H9 (cell line): ENCODE measurements at regions not wholly inside any gene's neighbourhood (a gene's known extent, or its start where the extent isn't known, plus 50 kb on each side); places are given as distances from the start of the nearest gene placed in this dataset.

Experiments used
- DNase-seq: peaks from one replicate; pipeline ENCODE4 v3.0.0-alpha.2; 2017
- H2AFZ ChIP-seq: one replicate; pipeline ENCODE4 v1.6.1; 2013; ENCODE audit warnings: mild to moderate bottlenecking, low read length, control low read depth, moderate library complexity
- H2AK5ac ChIP-seq: 2 replicates; pipeline ENCODE4 v1.6.1; 2013; ENCODE audit warnings: low read length, control low read depth, mixed read lengths; ENCODE audit not compliant: insufficient read length
- H2BK120ac ChIP-seq: one replicate; pipeline ENCODE4 v1.6.1; 2013; ENCODE audit warnings: low read depth, mild to moderate bottlenecking, low read length, control low read depth, inconsistent platforms; ENCODE audit not compliant: poor library complexity, severe bottlenecking
- H2BK12ac ChIP-seq: 2 replicates; pipeline ENCODE4 v1.6.1; 2013; ENCODE audit warnings: low read length, control low read depth, mixed read lengths, low read depth; ENCODE audit not compliant: insufficient read length
- H2BK15ac ChIP-seq: 2 replicates; pipeline ENCODE4 v1.6.1; 2013; ENCODE audit warnings: low read depth, low read length, control low read depth
- H2BK20ac ChIP-seq: one replicate; pipeline ENCODE4 v1.6.1; 2013; ENCODE audit warnings: low read depth, mild to moderate bottlenecking, low read length, control low read depth, inconsistent platforms; ENCODE audit not compliant: poor library complexity, severe bottlenecking
- H2BK5ac ChIP-seq: 2 replicates; pipeline ENCODE4 v1.6.1; 2013; ENCODE audit warnings: low read length, control low read depth, mixed read lengths; ENCODE audit not compliant: insufficient read length
- H3K14ac ChIP-seq: 2 replicates; pipeline ENCODE4 v1.6.1; 2013; ENCODE audit warnings: low read length, control low read depth; ENCODE audit not compliant: insufficient read depth
- H3K18ac ChIP-seq: 2 replicates; pipeline ENCODE4 v1.6.1; 2013; ENCODE audit warnings: low read depth, mild to moderate bottlenecking, mixed read lengths, low read length, control low read depth; ENCODE audit not compliant: insufficient read length
- H3K23ac ChIP-seq: 2 replicates; pipeline ENCODE4 v1.6.1; 2013; ENCODE audit warnings: low read length, control low read depth, mixed read lengths, low read depth; ENCODE audit not compliant: insufficient read length
- H3K23me2 ChIP-seq: 2 replicates; pipeline ENCODE4 v1.6.1; 2013; ENCODE audit warnings: low read depth, mild to moderate bottlenecking, mixed read lengths, low read length, control low read depth; ENCODE audit not compliant: insufficient read length, poor library complexity, severe bottlenecking
- H3K27ac ChIP-seq: 2 replicates; pipeline ENCODE4 v1.5.1; 2013; ENCODE audit warnings: low read length, control low read depth, mixed read lengths, low read depth; ENCODE audit not compliant: insufficient read length
- H3K27me3 ChIP-seq: 2 replicates; pipeline ENCODE4 v1.6.1; 2013; ENCODE audit warnings: low read length, control low read depth, inconsistent platforms; ENCODE audit not compliant: insufficient read depth
- H3K4ac ChIP-seq: 2 replicates; pipeline ENCODE4 v1.6.1; 2013; ENCODE audit warnings: low read depth, mild to moderate bottlenecking, control low read depth, inconsistent platforms, low read length, moderate library complexity
- H3K4me1 ChIP-seq: 2 replicates; pipeline ENCODE4 v1.6.1; 2013; ENCODE audit warnings: low read length, control low read depth, inconsistent platforms; ENCODE audit not compliant: insufficient read depth
- H3K4me2 ChIP-seq: 2 replicates; pipeline ENCODE4 v1.6.1; 2013; ENCODE audit warnings: low read length, control low read depth, mixed read lengths; ENCODE audit not compliant: insufficient read length, insufficient read depth
- H3K56ac ChIP-seq: 2 replicates; pipeline ENCODE4 v1.6.1; 2013; ENCODE audit warnings: low read depth, mild to moderate bottlenecking, mixed read lengths, low read length, control low read depth; ENCODE audit not compliant: insufficient read length
- H3K79me1 ChIP-seq: 2 replicates; pipeline ENCODE4 v1.6.1; 2013; ENCODE audit warnings: low read depth, mild to moderate bottlenecking, moderate library complexity, low read length, control low read depth, inconsistent platforms; ENCODE audit not compliant: insufficient read depth, poor library complexity, severe bottlenecking
- H3K79me2 ChIP-seq: 2 replicates; pipeline ENCODE4 v1.6.1; 2013; ENCODE audit warnings: low read length, control low read depth, inconsistent platforms; ENCODE audit not compliant: insufficient read depth
- H3K9ac ChIP-seq: 2 replicates; pipeline ENCODE4 v1.6.1; 2013; ENCODE audit warnings: low read length, control low read depth, mixed read lengths; ENCODE audit not compliant: insufficient read length; ENCODE audit errors: extremely low read depth
- H3K9me3 ChIP-seq: one replicate; pipeline ENCODE4 v1.6.1; 2013; ENCODE audit warnings: low read depth, low read length, inconsistent platforms; ENCODE audit not compliant: control insufficient read depth
- H3T11ph ChIP-seq: one replicate; pipeline ENCODE4 v1.6.1; 2013; ENCODE audit warnings: mild to moderate bottlenecking, low read length, control low read depth, inconsistent platforms
- H4K20me1 ChIP-seq: one replicate; pipeline ENCODE4 v1.6.1; 2013; ENCODE audit not compliant: control insufficient read depth, insufficient read length, insufficient read depth
- H4K5ac ChIP-seq: 2 replicates; pipeline ENCODE4 v1.6.1; 2013; ENCODE audit warnings: low read depth, mild to moderate bottlenecking, mixed read lengths, low read length, control low read depth; ENCODE audit not compliant: insufficient read length
- H4K8ac ChIP-seq: replicated peaks from 2 replicates; pipeline ENCODE4 v1.6.1; 2013; ENCODE audit warnings: low read length, control low read depth, mixed read lengths, low read depth; ENCODE audit not compliant: insufficient read length
- H4K91ac ChIP-seq: 2 replicates; pipeline ENCODE4 v1.6.1; 2013; ENCODE audit warnings: low read depth, mild to moderate bottlenecking, moderate library complexity, mixed read lengths, low read length, control low read depth; ENCODE audit not compliant: insufficient read length
- H3K27ac Mint-ChIP-seq, 3 experiments: 2 replicates in 2 of 3; 3 replicates in 1 of 3; pipeline ENCODE4 v1.8.0; 2020 to 2021; ENCODE audit warnings: mixed read lengths in 3 of 3, mild to moderate bottlenecking in 1 of 3, moderate library complexity in 1 of 3
- H3K27me3 Mint-ChIP-seq: 2 replicates; pipeline ENCODE4 v1.8.0; 2021; ENCODE audit warnings: low read depth, mild to moderate bottlenecking, moderate library complexity, mixed read lengths
- H3K36me3 Mint-ChIP-seq, 3 experiments: 2 replicates in 2 of 3; 3 replicates in 1 of 3; pipeline ENCODE4 v1.8.0; 2020 to 2021; ENCODE audit warnings: low read depth in 3 of 3, mixed read lengths in 3 of 3; ENCODE audit not compliant: insufficient read depth in 1 of 3
- H3K4me1 Mint-ChIP-seq, 2 experiments: 2 replicates each; pipeline ENCODE4 v1.8.0; 2020; ENCODE audit warnings: mixed read lengths in 2 of 2
- H3K4me3 Mint-ChIP-seq, 2 experiments: 2 replicates in 1 of 2; 3 replicates in 1 of 2; pipeline ENCODE4 v1.8.0; 2020 to 2021; ENCODE audit warnings: mild to moderate bottlenecking in 2 of 2, mixed read lengths in 2 of 2, moderate library complexity in 1 of 2
- H3K9me3 Mint-ChIP-seq, 2 experiments: 2 replicates in 1 of 2; 3 replicates in 1 of 2; pipeline ENCODE4 v1.8.0; 2020; ENCODE audit warnings: mild to moderate bottlenecking in 2 of 2, mixed read lengths in 2 of 2, moderate library complexity in 1 of 2
- CTCF ChIP-seq: fragments of 200-600 bp; sonication (generic); conservative IDR thresholded peaks from 3 replicates; pipeline ENCODE4 v1.8.0; 2021; ENCODE audit warnings: antibody characterized with exemption, mild to moderate bottlenecking
- WGBS: extraction: QIAGEN DNeasy Blood & Tissue Kit; methylation state at CpG from one replicate; pipeline ENCODE4 v1.1.7; 2013; ENCODE audit warnings: missing lambda C conversion rate, low lambda C conversion rate, mixed read lengths; ENCODE audit not compliant: insufficient read length; ENCODE audit errors: extremely low coverage; 5-methylcytosine and 5-hydroxymethylcytosine counted together

DNA sequence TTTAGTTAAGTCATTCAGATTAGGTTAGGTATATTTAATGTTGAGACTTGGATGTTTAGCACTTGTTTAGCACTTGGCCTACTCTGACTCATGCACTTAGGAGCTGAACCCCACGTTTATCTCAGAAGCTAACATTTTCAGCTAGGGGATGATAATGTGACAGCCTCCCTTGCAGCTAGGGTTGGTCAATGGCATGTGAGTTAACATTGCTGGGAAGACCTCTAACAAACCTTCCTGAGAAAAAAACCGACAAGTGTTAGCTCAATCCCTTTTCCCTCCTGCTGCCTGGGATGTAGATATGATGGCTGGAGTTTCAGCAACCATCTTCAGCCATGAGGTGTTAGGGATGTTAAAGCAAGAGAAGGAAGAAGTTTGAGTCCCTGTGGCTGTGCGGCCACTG, 185.0 kb upstream of the FOXF1 start:
- Mint-ChIP-seq H3K27ac (no peak overlapping the region), H3K4me1 (no peaks in the 10 kb centered on the region), H3K27me3 (peaks cover 23% of the 10 kb centered on the region), H3K9me3 (peaks cover 0 to 3% of the 10 kb centered on the region in 2 experiments; a peak in 1 of 5 replicates), H3K4me3 (no peak overlapping the region), H3K36me3 (0 out of 7 replicates have a peak, but pooled peaks cover 0 to 2% (median 0%) of the 10 kb centered on the region in 3 experiments)
- no peak overlapping the region for H3K4me2 ChIP-seq
- WGBS, result no CpG with 5 or more reads among the region's 3 CpGs
- no peaks in the 10 kb centered on the region for H4K20me1 ChIP-seq
- no peaks in the 10 kb centered on the region for H3K4me1 ChIP-seq
- H3K79me2 ChIP-seq, result no peaks in the 10 kb centered on the region
- peaks cover 5% of the 10 kb centered on the region for H3K9me3 ChIP-seq
- H3K27ac ChIP-seq, result no peak overlapping the region
- H3K4ac ChIP-seq, result no peak overlapping the region
- H2BK120ac ChIP-seq, result no peak overlapping the region
- H4K5ac ChIP-seq, result no peak overlapping the region
- H2BK15ac ChIP-seq, result no peak overlapping the region
- H3K79me1 ChIP-seq, result no peaks in the 10 kb centered on the region
- H2BK5ac ChIP-seq, result no peak overlapping the region
- H3K56ac ChIP-seq, result no peak overlapping the region
- H4K91ac ChIP-seq, result no peak overlapping the region
- TF ChIP-seq CTCF, result no peak
- H3T11ph ChIP-seq, result no peak overlapping the region
- H2AFZ ChIP-seq, result no peak overlapping the region
- H2AK5ac ChIP-seq, result no peak overlapping the region
- DNase-seq, result no peak
- no peak overlapping the region for H3K14ac ChIP-seq
- no peak overlapping the region for H3K23ac ChIP-seq
- no peaks in the 10 kb centered on the region for H3K27me3 ChIP-seq
- no peaks in the 10 kb centered on the region for H3K23me2 ChIP-seq
- H2BK20ac ChIP-seq, result no peak overlapping the region
- no peak overlapping the region for H3K9ac ChIP-seq
- no peak overlapping the region for H4K8ac ChIP-seq
- H2BK12ac ChIP-seq, result no peak overlapping the region
- H3K18ac ChIP-seq, result no peak overlapping the region
